OCI-LY7 (cell line): ENCODE measurements at regions not wholly inside any gene's neighbourhood (a gene's known extent, or its start where the extent isn't known, plus 50 kb on each side); places are given as distances from the start of the nearest gene placed in this dataset.

Experiments
- EZH2phosphoT487 ChIP-seq: fragments of 200-600 bp; sonication (generic); IDR thresholded peaks from 2 replicates; pipeline ENCODE4 v1.6.1; 2018; ENCODE audit warnings: low read depth, borderline replicate concordance, mild to moderate bottlenecking, mixed run types, antibody characterized with exemption, low read length, moderate library complexity, mixed read lengths
- TF ChIP-seq, protein P1 (sequence below): fragments of 200-600 bp; sonication (generic); conservative IDR thresholded peaks from 2 replicates; pipeline ENCODE4 v1.5.1; 2014; ENCODE audit warnings: mild to moderate bottlenecking, antibody characterized with exemption, low read length, moderate library complexity, mixed read lengths

- TF ChIP-seq EZH2phosphoT487 = no peak
- TF ChIP-seq, protein P1, sequence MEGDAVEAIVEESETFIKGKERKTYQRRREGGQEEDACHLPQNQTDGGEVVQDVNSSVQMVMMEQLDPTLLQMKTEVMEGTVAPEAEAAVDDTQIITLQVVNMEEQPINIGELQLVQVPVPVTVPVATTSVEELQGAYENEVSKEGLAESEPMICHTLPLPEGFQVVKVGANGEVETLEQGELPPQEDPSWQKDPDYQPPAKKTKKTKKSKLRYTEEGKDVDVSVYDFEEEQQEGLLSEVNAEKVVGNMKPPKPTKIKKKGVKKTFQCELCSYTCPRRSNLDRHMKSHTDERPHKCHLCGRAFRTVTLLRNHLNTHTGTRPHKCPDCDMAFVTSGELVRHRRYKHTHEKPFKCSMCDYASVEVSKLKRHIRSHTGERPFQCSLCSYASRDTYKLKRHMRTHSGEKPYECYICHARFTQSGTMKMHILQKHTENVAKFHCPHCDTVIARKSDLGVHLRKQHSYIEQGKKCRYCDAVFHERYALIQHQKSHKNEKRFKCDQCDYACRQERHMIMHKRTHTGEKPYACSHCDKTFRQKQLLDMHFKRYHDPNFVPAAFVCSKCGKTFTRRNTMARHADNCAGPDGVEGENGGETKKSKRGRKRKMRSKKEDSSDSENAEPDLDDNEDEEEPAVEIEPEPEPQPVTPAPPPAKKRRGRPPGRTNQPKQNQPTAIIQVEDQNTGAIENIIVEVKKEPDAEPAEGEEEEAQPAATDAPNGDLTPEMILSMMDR = no peak
Observed at GRCh38 chr4:27592738-27593137, 732.1 kb downstream of the STIM2 start.
